Vagina (tissue), 2 donors: ENCODE measurements at regions not wholly inside any gene's neighbourhood (a gene's known extent, or its start where the extent isn't known, plus 50 kb on each side); places are given as distances from the start of the nearest gene placed in this dataset.

Experiments used
- DNase-seq, 2 donors: peaks; one replicate each; pipeline ENCODE4 v3.0.0-alpha.2; 2017; ENCODE audit errors: extremely low spot score in 2 of 2
- H3K27ac ChIP-seq: fragments of 200-600 bp; sonication (generic); one replicate; pipeline ENCODE4 v1.5.1; 2019
- H3K27me3 ChIP-seq: fragments of 200-600 bp; sonication (generic); one replicate; pipeline ENCODE4 v1.5.1; 2019
- H3K36me3 ChIP-seq, 2 donors: fragments of 200-600 bp; sonication (generic); one replicate each; pipeline ENCODE4 v1.5.1; 2017 to 2019
- H3K4me1 ChIP-seq: fragments of 200-600 bp; sonication (generic); one replicate; pipeline ENCODE4 v1.5.1; 2019
- H3K4me3 ChIP-seq, 2 donors: fragments of 200-600 bp; sonication (generic); 1 replicate in 1 of 2; 2 replicates in 1 of 2; pipeline ENCODE4 v1.5.1; 2016 to 2019
- H3K9me3 ChIP-seq: fragments of 200-600 bp; sonication (generic); one replicate; pipeline ENCODE4 v1.5.1; 2019
- POLR2A ChIP-seq, 2 donors: fragments of 450-650 bp; IDR thresholded peaks; one replicate each; pipeline ENCODE4 v1.6.1; 2017; ENCODE audit warnings: antibody characterized with exemption in 2 of 2, mild to moderate bottlenecking in 2 of 2, moderate library complexity in 2 of 2
- POLR2AphosphoS5 ChIP-seq, 2 donors: sonication (generic); formaldehyde crosslinking; IDR thresholded peaks; one replicate each; pipeline ENCODE4 v1.9.0; 2017; ENCODE audit warnings: antibody characterized with exemption in 2 of 2, mild to moderate bottlenecking in 2 of 2, low read depth in 1 of 2; ENCODE audit not compliant: insufficient read depth in 1 of 2
- intact Hi-C: fragments of 100-400 bp; cut with DNase I; formaldehyde crosslinking; loops from one replicate; pipeline ENCODE4 v1.15.1; 2023
- TF ChIP-seq, protein P1 (sequence below), 3 experiments: fragments of 450-650 bp in 2 of 3; fragments of 200-600 bp in 1 of 3; sonication (generic) in 1 of 3; IDR thresholded peaks; one replicate each; pipeline ENCODE4 v1.5.1; 2017 to 2019; ENCODE audit warnings: antibody characterized with exemption in 3 of 3, mild to moderate bottlenecking in 2 of 3, moderate library complexity in 2 of 3

DNA sequence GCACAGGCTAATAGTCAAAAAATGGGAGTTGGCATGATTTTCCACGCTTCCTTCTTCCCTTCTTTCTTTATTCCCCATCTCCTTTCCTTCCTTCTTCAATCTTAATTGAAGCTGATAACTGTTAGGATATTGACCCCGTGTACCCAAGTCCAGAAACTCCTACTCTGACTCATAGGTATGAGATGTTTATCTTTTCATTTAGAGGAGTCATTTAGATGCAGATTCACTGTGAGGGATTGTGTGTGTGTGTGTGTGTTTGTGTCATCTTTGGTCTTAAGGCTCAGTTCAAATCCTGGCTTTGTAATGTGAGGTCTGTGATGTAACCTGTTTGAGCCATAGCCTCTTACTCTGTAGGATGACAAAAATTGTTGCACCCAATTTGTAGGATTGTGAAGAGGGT lies 332.0 kb upstream of the MAF start:
- no peak for DNase-seq
- Histone ChIP-seq H3K9me3 (no peaks in the 10 kb centered on the region), H3K27ac (no peak overlapping the region), H3K4me1 (peaks cover 15% of the 10 kb centered on the region), H3K27me3 (no peaks in the 10 kb centered on the region), H3K4me3 (no peak overlapping the region), H3K36me3 (no peaks in the 10 kb centered on the region)
- TF ChIP-seq, protein P1, sequence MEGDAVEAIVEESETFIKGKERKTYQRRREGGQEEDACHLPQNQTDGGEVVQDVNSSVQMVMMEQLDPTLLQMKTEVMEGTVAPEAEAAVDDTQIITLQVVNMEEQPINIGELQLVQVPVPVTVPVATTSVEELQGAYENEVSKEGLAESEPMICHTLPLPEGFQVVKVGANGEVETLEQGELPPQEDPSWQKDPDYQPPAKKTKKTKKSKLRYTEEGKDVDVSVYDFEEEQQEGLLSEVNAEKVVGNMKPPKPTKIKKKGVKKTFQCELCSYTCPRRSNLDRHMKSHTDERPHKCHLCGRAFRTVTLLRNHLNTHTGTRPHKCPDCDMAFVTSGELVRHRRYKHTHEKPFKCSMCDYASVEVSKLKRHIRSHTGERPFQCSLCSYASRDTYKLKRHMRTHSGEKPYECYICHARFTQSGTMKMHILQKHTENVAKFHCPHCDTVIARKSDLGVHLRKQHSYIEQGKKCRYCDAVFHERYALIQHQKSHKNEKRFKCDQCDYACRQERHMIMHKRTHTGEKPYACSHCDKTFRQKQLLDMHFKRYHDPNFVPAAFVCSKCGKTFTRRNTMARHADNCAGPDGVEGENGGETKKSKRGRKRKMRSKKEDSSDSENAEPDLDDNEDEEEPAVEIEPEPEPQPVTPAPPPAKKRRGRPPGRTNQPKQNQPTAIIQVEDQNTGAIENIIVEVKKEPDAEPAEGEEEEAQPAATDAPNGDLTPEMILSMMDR (IDR thresholded peaks at IDR 0.05), result no peak
- TF ChIP-seq POLR2A (IDR thresholded peaks at IDR 0.05) (no peak), POLR2AphosphoS5 (IDR thresholded peaks at IDR 0.05; ENCODE audit: insufficient read depth in 1 of 2, low read depth in 1 of 2) (no peak)
- intact Hi-C loops, result no loop called here

DNA sequence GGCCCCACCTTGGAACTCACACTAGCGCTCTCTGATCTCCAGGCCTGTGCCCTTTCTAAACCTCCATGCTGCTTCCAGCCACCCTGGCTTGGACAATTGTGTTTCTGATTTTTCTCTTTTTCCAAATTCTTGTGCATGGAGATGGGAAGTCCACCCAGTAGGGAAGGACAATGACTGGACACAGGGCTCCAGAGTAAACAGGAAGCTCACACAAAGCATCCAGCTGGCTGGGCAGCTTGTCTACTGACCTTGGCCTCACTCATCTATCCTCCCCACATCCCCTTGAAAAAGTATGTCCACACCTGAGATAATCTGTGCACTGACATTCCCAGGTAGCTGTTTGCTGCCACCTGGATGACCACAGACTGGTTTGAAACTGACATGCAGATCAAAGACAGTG lies 331.2 kb upstream of the MAF start:
- Histone ChIP-seq H3K27me3 (no peaks in the 10 kb centered on the region), H3K4me3 (no peak overlapping the region), H3K36me3 (no peaks in the 10 kb centered on the region), H3K9me3 (no peaks in the 10 kb centered on the region), H3K27ac (no peak overlapping the region), H3K4me1 (peaks cover 15% of the 10 kb centered on the region)
- TF ChIP-seq POLR2A (IDR thresholded peaks at IDR 0.05) (no peak), POLR2AphosphoS5 (IDR thresholded peaks at IDR 0.05; ENCODE audit: insufficient read depth in 1 of 2, low read depth in 1 of 2) (no peak)
- TF ChIP-seq, protein P1 (IDR thresholded peaks at IDR 0.05), result no peak
- DNase-seq, result no peak
- intact Hi-C loops, result no loop called here

DNA sequence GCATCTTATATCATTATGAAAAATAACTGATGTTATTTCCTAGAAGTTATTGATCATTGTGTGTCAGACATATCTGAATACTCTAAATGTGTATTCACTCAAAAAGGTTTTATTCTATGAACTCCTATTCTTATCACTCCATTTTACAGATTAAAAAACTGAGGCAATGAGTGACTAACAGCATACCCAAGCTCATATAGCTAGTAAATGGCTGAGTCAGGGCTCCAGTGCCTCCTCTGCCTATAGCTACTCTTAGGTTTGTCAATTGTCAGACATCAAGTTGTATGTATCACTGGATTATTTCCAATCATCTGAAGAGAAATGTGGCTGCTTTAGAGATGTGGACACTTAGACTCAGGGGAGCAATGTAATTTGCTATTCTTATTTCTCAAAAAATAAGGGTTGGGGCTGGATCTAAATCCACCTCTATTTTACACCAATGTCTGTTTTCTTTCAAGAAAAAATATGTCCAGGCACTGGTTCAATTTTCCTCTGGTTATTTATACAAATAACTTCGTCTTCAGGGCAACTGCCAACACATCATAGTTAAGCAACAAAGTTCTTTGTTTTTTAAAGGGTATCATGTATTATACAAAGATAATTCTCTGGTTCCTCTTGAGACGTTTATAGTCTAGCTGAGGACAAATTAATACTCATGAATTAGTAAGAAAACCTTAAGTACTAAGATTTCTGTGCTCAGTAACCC lies 328.9 kb upstream of the MAF start:
- no peak for DNase-seq
- TF ChIP-seq, protein P1 (IDR thresholded peaks at IDR 0.05), result no peak
- TF ChIP-seq POLR2AphosphoS5 (IDR thresholded peaks at IDR 0.05; ENCODE audit: insufficient read depth in 1 of 2, low read depth in 1 of 2) (no peak), POLR2A (IDR thresholded peaks at IDR 0.05) (no peak)
- Histone ChIP-seq H3K4me1 (peaks cover 15% of the 10 kb centered on the region), H3K27ac (peak overlapping the region; percentile 39), H3K4me3 (no peak overlapping the region), H3K9me3 (no peaks in the 10 kb centered on the region), H3K36me3 (no peaks in the 10 kb centered on the region), H3K27me3 (no peaks in the 10 kb centered on the region)
- intact Hi-C loops, result no loop called here

DNA sequence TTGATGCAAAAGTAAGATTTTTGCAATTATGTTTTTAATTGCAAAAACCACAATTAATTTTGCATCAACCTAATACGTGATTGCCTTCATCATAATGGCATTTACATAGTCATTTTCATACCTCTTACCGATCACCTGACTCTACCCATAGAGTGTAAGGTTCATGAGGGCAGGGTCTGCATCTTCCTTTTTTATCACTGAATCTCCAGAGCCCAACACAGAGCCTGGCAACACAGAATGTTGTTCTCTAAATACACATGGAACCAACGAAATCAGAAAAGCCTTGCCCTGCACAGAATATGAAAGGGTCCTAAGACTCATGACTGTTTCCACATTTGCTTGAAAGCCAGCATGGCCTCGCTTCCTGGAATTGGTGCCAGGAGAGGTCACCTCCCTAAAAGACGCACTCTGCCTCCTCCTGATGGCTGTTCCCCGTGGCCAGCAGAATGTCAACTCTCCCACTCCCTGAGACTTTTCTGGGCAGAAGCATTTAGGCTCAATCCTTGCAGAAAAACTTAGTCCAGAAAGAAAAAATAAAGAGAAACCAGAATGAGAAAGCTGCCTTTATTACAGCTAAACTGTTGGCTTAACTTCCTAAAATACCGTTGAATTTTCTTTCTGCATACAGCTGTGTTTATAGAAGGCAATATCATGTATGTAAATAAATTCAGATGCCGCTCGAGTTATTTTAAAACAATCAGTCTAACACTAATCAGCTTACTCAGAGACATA lies 327.8 kb upstream of the MAF start:
- Histone ChIP-seq H3K27me3 (no peaks in the 10 kb centered on the region), H3K4me1 (peaks cover 15% of the 10 kb centered on the region), H3K4me3 (no peak overlapping the region), H3K27ac (peak overlapping the region; percentile 39), H3K9me3 (no peaks in the 10 kb centered on the region), H3K36me3 (no peaks in the 10 kb centered on the region)
- intact Hi-C loops, result no loop called here
- no peak for DNase-seq
- TF ChIP-seq, protein P1 (IDR thresholded peaks at IDR 0.05), result no peak
- no peak for TF ChIP-seq POLR2A (IDR thresholded peaks at IDR 0.05)
- TF ChIP-seq POLR2AphosphoS5 (IDR thresholded peaks at IDR 0.05; ENCODE audit: insufficient read depth in 1 of 2, low read depth in 1 of 2), result no peak
